ENCODE measurements at regions not wholly inside any gene's neighbourhood (a gene's known extent, or its start where the extent isn't known, plus 50 kb on each side); places are given as distances from the start of the nearest gene placed in this dataset.

DNA sequence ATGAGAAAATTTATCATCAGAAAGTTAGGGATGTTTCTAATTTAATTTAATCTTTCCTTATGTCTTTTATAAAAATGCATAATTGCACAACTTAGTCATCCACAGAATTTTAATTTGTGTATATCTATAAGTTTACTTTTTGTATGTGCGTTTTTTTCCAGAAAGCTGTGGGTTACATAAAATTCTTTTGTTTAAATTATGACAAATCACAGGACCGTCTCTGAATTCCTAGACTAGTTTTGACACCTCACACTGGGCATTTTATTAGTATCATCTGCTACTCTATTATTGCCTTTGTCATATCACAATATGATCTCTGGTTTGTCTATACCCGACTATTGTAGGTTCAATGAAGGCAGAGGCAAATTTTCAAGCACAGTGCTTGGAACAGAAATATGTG is 482.4 kb upstream of the SEMA3D start:
- DNase-seq (no peak), ATAC-seq (ENCODE audit: poor library complexity) (no peak)
- intact Hi-C loops (cut with DNase I) = no loop called here

- ATAC-seq (ENCODE audit: poor library complexity) (no peak), DNase-seq (no peak)
- intact Hi-C loops (cut with DNase I) = no loop called here
Measured at GRCh38 chr7:85664341-85664740, 477.5 kb upstream of the SEMA3D start.

DNA sequence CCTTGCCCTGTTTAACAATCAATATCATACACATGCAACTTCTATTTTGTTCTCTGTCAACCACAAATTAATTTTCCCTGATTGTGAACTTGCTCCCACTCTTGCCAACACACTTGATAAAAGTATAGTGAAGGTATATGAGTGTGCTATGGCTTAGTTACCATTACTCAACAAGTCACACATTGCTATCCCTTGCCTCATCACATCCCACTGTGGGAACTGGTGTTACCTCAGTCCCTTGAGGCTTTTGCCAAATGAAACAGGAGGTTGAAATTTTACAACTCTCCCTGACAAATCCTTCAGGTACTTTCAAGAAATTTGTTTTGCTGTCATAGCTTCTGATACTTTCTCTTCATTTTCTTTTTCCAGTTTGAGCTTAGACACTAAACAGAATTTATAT is 472.5 kb upstream of the SEMA3D start:
- intact Hi-C loops (cut with DNase I) = no loop called here
- no peak for ATAC-seq (ENCODE audit: poor library complexity)
- no peak for DNase-seq

DNA sequence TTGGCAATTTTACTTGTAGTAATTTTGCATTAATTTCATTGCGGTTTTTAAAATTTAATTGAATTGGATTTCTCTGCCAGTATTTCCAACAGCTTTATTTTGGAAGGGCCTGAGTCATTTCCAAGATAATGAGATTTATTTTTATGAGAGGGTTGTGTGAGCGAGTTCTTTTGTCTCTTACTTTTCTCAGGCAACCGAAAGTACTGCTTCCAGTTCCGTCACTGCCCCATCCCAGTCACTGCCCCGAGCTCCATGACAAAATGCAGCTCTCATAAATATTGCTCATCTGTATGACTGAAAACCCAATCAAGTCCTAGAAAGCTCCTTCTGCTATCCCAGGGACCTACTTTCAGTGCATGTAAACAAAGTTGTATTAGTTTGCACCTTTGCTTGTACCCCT is 468.4 kb upstream of the SEMA3D start:
- intact Hi-C loops (cut with DNase I) = no loop called here
- no peak for DNase-seq
- ATAC-seq (ENCODE audit: poor library complexity) = no peak

DNA sequence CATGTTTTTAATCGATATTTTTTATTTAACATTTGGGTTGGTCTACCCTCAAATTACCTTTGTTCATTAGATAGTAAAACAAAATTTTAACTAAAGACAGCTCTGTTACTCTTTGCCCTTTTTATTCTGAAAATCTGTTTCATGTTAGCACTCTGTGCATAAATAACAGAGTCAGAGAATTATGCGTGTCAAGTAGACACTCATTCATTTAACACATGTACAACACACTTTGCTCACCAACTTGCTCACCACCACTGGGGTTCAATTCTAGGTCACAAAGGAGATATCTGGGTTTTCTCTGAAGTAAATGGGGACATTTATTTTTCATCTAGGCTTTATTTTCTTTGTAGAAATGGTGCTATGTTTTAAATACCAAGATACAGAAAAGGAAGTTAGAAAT is 457.4 kb upstream of the SEMA3D start:
- DNase-seq = no peak
- intact Hi-C loops (cut with DNase I) = no loop called here
- ATAC-seq (ENCODE audit: poor library complexity) = no peak

- no peak for ATAC-seq (ENCODE audit: poor library complexity)
- intact Hi-C loops (cut with DNase I) = no loop called here
- DNase-seq = no peak
Measured at GRCh38 chr7:85641331-85641730, 454.5 kb upstream of the SEMA3D start.

DNA sequence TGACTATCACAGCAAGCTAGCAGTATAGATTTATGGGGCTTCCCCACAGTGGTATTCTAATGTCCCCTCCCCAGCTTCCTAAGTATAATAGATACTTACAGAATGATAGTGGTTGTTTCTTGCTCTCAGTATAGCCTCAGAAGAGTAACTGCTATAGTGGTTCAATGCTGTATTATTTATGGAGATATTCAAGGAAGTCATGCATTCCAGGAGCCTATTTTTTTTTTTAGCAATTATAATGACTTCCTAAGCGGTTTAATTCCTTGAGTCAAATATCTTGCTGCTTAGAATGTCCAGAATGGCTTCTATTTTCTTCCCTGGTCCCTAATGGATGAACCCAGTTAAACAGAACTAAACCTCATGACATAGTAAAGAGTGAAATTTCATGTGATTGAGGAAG is 451.5 kb upstream of the SEMA3D start:
- no peak for DNase-seq
- no peak for ATAC-seq (ENCODE audit: poor library complexity)
- intact Hi-C loops (cut with DNase I) = no loop called here

GRCh38 chr7:85634951-85635350 is 448.1 kb upstream of the SEMA3D start:
- no peak for ATAC-seq (ENCODE audit: poor library complexity)
- DNase-seq = no peak

GRCh38 chr7:85630904-85631600 is 444.2 kb upstream of the SEMA3D start:
- intact Hi-C loops (cut with DNase I) = no loop called here
- DNase-seq (no peak), ATAC-seq (ENCODE audit: poor library complexity) (no peak)

More at GRCh38 chr7:85634951-85635350, 448.1 kb upstream of the SEMA3D start:
- intact Hi-C loops (cut with DNase I) = no loop called here

GRCh38 chr7:85627791-85628586 is 441.1 kb upstream of the SEMA3D start:
- ATAC-seq (ENCODE audit: poor library complexity) = no peak
- intact Hi-C loops (cut with DNase I) = no loop called here
- DNase-seq = no peak

- no peak for DNase-seq
- ATAC-seq (ENCODE audit: poor library complexity) = no peak
- intact Hi-C loops (cut with DNase I) = no loop called here
Measured at GRCh38 chr7:85622059-85622458, 435.2 kb upstream of the SEMA3D start.

DNA sequence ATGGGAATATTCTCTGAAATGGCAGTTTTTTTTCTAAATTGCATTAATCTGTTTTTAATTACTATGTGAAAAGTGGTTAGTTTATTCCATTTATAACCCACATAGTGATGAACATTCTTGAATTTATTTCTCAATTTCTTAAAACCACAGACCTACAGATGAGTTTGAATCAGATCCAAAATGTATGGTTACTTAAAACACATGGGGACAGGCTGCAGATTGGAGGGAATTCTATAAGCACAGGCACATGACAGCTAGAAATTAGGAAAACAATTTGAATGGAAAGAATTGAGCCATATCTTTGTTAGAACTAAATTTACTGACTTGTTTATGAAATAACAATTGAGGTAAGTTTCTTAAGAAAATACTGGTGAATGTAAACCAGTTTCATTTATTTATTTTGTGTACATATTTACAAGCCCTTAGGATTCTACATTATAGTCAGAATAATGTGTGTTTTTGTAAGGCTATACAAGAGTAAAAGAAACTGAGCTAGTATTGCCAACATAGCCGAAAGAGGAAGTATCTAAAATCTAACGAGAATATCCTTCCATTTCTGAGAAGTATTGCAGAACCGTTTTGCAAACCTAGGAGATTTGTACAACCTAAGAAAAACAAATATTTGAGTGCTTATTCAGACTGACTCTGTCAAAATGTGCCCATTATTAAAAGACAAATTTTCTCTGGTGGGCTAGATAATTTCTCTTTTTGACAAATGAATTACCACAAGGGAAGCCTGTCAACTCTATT is 434.3 kb upstream of the SEMA3D start:
- DNase-seq (no peak), ATAC-seq (ENCODE audit: poor library complexity) (no peak)
- intact Hi-C loops (cut with DNase I) = no loop called here

- ATAC-seq (ENCODE audit: poor library complexity) = no peak
- no peak for DNase-seq
- intact Hi-C loops (cut with DNase I) = no loop called here
Measured at GRCh38 chr7:85619236-85619635, 432.4 kb upstream of the SEMA3D start.

DNA sequence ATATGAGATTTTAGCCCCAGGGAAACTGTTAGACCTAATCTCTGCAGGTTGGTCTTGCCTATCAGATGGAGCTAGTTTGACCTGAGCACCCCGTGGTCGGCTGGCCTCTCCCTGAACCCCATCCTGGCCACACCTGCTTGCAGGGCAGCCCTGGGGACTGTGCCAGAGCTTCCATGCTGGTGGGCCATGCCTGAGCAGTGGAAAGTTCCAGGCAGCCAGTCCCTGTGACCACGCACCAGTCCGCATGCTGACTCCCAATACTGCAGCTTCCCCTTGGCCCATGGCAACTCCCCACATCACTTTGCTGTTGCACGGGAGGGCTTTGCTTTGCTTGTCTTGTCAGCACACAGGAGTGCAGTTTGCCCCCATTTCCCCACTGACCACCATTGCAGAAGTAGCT is 427.8 kb upstream of the SEMA3D start:
- intact Hi-C loops (cut with DNase I) = no loop called here
- DNase-seq (no peak), ATAC-seq (ENCODE audit: poor library complexity) (no peak)

DNA sequence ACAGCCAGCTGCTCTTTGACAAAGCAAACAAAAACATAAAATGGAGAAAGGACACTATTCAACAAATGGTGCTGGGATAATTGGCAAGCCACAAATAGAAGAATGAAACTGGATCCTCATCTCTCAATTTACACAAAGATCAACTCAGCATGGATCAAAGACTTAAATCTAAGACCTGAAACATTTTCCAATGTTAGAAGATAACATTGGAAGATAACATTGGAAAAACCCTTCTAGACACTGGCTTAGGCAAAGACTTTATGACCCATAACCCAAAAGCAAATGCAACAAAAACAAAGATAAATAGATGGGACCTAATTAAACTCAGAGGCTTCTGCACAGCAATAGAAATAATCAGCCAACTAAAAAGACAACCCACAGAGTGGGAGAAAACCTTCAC is 425.7 kb upstream of the SEMA3D start:
- intact Hi-C loops (cut with DNase I) = no loop called here
- no peak for DNase-seq
- no peak for ATAC-seq (ENCODE audit: poor library complexity)

DNA sequence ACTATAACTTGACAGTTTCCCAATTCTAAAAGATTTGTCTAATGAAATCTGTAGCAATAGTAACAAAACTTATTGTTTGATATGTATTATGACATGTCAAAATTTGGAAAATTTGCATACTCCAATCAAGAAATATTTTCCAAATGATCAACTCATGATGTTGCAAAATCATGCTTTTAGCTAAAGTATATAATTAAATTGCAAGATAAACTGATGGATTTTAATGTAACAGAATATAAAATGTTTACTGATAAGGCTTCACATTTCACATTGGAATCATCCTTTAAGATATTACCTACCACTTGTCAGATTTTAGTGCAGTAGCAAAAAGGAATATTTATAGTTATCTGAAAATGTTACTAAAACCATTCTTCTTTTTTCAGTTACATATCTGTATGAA is 421.9 kb upstream of the SEMA3D start:
- DNase-seq (no peak), ATAC-seq (ENCODE audit: poor library complexity) (no peak)
- intact Hi-C loops (cut with DNase I) = no loop called here

DNA sequence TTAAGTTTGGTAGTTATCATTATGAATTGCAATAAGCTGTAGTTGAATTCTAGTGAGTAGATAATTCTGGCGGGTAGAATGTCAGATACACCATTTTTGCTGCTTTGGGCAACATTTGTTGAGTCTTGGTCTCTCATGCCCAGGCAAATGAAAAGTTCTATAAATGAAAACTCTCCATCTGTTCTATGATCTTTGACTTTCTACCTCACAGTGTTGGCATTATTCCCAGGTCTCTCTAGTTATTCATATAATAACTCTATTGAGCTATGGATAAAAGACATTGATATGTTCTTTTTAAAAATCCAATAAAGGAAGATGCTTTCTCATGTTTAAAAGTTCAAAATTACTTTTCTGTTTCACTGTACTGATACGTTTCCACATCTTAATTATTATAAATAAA is 415.3 kb upstream of the SEMA3D start:
- DNase-seq = no peak
- no peak for ATAC-seq (ENCODE audit: poor library complexity)
- intact Hi-C loops (cut with DNase I) = no loop called here

DNA sequence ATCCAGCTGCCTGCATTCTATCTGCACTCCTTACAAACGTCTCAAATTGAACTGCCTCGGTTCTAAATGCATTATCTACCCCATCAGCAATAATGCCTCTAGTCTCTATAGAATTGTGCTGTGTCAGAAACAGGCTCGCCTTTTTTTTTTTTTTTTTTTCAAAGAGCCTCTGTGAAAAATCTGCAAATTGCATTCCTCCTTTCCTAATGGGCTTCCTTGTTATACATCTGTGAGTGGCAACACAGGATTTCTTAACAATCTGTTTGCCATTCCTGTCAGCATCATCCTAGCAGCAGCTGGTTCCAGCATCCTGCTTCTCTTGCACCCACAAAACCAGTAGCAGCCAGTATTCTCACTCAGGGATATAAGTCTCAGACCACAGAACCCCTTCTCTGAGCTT is 413.5 kb upstream of the SEMA3D start:
- DNase-seq (no peak), ATAC-seq (ENCODE audit: poor library complexity) (no peak)
- intact Hi-C loops (cut with DNase I) = no loop called here

- intact Hi-C loops (cut with DNase I) = no loop called here
- ATAC-seq (ENCODE audit: poor library complexity) = no peak
- no peak for DNase-seq
Measured at GRCh38 chr7:85596827-85597226, 410.0 kb upstream of the SEMA3D start.

DNA sequence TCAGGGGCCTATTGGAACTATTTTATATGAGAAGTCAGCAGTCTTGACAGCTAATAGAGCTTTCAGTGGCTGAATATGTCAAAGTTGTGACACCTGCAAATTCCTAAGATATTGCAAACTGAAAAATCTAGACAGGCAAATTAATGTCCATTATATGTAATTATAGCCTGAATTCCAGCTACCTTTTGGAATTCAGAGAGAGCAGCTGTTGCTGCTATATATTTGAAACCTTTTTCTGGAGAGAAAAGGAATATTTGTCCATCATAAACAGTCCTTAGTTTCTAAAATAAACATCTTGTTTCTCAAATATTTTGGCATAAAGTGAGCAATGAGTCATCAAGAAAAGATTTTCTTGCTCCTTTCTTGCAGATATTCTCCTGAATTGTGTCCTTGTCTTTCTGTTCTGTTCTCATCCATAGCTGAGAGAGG is 408.9 kb upstream of the SEMA3D start:
- no peak for ATAC-seq (ENCODE audit: poor library complexity)
- intact Hi-C loops (cut with DNase I) = no loop called here
- no peak for DNase-seq
